ENCODE measurements at regions not wholly inside any gene's neighbourhood (a gene's known extent, or its start where the extent isn't known, plus 50 kb on each side); places are given as distances from the start of the nearest gene placed in this dataset.

- TF ChIP-seq TCF7L2 (IDR thresholded peaks at IDR 0.05; ENCODE audit: low read depth, low read length) (no peak), POLR2AphosphoS5 (IDR thresholded peaks at IDR 0.05; ENCODE audit: low read depth, low read length) (no peak), REST (IDR thresholded peaks at IDR 0.05; ENCODE audit: insufficient read depth in 1 of 2, low read depth in 2 of 2, low read length in 1 of 2) (no peak), SIN3A (IDR thresholded peaks at IDR 0.05; ENCODE audit: borderline replicate concordance, insufficient read depth, low read depth, low read length) (no peak)
- TF ChIP-seq, protein P1, sequence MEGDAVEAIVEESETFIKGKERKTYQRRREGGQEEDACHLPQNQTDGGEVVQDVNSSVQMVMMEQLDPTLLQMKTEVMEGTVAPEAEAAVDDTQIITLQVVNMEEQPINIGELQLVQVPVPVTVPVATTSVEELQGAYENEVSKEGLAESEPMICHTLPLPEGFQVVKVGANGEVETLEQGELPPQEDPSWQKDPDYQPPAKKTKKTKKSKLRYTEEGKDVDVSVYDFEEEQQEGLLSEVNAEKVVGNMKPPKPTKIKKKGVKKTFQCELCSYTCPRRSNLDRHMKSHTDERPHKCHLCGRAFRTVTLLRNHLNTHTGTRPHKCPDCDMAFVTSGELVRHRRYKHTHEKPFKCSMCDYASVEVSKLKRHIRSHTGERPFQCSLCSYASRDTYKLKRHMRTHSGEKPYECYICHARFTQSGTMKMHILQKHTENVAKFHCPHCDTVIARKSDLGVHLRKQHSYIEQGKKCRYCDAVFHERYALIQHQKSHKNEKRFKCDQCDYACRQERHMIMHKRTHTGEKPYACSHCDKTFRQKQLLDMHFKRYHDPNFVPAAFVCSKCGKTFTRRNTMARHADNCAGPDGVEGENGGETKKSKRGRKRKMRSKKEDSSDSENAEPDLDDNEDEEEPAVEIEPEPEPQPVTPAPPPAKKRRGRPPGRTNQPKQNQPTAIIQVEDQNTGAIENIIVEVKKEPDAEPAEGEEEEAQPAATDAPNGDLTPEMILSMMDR (IDR thresholded peaks at IDR 0.05) = no peak
Observed at GRCh38 chr21:18902660-18903059, 499.1 kb upstream of the TMPRSS15 start.
